Lower leg skin (tissue), 3 donors: ENCODE measurements at regions not wholly inside any gene's neighbourhood (a gene's known extent, or its start where the extent isn't known, plus 50 kb on each side); places are given as distances from the start of the nearest gene placed in this dataset.
"Not testable (repeated sequence)": the region's sequence is repeated elsewhere in the genome, so short reads cannot be mapped to it uniquely, and the experiment has no call there.

Experiments used
- POLR2A ChIP-seq, 2 donors: fragments of 450-650 bp; IDR thresholded peaks; one replicate each; pipeline ENCODE4 v1.6.1; 2016 to 2017; ENCODE audit warnings: antibody characterized with exemption in 2 of 2, mild to moderate bottlenecking in 1 of 2, moderate library complexity in 1 of 2
- TF ChIP-seq, protein P1 (sequence below), 3 donors: fragments of 450-650 bp; IDR thresholded peaks; one replicate each; pipeline ENCODE4 v1.5.1; 2016; ENCODE audit warnings: antibody characterized with exemption in 3 of 3, mild to moderate bottlenecking in 3 of 3, moderate library complexity in 2 of 3

DNA sequence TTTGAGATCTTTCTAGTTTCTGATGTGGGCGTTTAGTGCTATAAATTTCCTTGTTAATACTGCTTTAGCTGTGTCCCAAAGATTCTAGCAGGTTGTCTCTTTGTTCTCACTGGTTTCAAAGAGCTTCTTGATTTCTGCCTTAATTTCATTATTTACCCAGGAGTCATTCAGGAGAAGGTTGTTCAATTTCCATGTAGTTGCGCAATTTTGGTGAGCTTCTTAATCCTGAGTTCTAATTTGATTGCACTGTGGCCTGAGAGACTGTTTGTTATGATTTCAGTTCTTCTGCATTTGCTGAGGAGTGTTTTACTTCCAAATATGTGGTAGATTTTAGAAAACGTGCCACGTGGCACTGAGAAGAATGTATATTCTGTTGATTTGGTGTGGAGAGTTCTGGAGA lies 254.6 kb downstream of the ADGRL2 start:
- TF ChIP-seq, protein P1, sequence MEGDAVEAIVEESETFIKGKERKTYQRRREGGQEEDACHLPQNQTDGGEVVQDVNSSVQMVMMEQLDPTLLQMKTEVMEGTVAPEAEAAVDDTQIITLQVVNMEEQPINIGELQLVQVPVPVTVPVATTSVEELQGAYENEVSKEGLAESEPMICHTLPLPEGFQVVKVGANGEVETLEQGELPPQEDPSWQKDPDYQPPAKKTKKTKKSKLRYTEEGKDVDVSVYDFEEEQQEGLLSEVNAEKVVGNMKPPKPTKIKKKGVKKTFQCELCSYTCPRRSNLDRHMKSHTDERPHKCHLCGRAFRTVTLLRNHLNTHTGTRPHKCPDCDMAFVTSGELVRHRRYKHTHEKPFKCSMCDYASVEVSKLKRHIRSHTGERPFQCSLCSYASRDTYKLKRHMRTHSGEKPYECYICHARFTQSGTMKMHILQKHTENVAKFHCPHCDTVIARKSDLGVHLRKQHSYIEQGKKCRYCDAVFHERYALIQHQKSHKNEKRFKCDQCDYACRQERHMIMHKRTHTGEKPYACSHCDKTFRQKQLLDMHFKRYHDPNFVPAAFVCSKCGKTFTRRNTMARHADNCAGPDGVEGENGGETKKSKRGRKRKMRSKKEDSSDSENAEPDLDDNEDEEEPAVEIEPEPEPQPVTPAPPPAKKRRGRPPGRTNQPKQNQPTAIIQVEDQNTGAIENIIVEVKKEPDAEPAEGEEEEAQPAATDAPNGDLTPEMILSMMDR (IDR thresholded peaks at IDR 0.05) = not testable (repeated sequence)
- TF ChIP-seq POLR2A (IDR thresholded peaks at IDR 0.05) = not testable (repeated sequence)
